Adrenal gland (tissue), 9 donors: ENCODE measurements at regions not wholly inside any gene's neighbourhood (a gene's known extent, or its start where the extent isn't known, plus 50 kb on each side); places are given as distances from the start of the nearest gene placed in this dataset.
"Not testable (repeated sequence)": the region's sequence is repeated elsewhere in the genome, so short reads cannot be mapped to it uniquely, and the experiment has no call there.

Experiments
- DNase-seq, 7 donors: peaks; one replicate each; pipeline ENCODE4 v3.0.0-alpha.2; 2019 to 2020
- H3K27ac ChIP-seq, 5 donors: fragments of 200-600 bp; sonication (generic) in 4 of 5; 1 replicate in 3 of 5; 2 replicates in 2 of 5; pipeline versions ENCODE4 v1.5.1 to v1.8.0; 2016 to 2020; ENCODE audit warnings: mild to moderate bottlenecking in 1 of 5
- H3K27me3 ChIP-seq: fragments of 200-600 bp; 2 replicates; pipeline ENCODE4 v1.8.0; 2021
- H3K36me3 ChIP-seq, 2 donors: fragments of 200-600 bp; replicated peaks in 1 of 2; 1 replicate in 1 of 2; 2 replicates in 1 of 2; pipeline versions ENCODE4 v1.5.1 to v1.8.0; 2018 to 2022
- H3K4me1 ChIP-seq, 2 donors: fragments of 200-600 bp; replicated peaks in 1 of 2; 1 replicate in 1 of 2; 2 replicates in 1 of 2; pipeline versions ENCODE4 v1.5.1 to v1.8.0; 2018 to 2021
- H3K4me3 ChIP-seq, 4 donors: fragments of 200-600 bp; sonication (generic) in 3 of 4; one replicate each; pipeline ENCODE4 v1.5.1; 2016 to 2018
- H3K9me3 ChIP-seq, 3 donors: fragments of 200-600 bp; sonication (generic) in 1 of 3; replicated peaks in 1 of 3; 1 replicate in 2 of 3; 2 replicates in 1 of 3; pipeline versions ENCODE4 v1.5.1 to v1.8.0; 2016 to 2021
- WGBS, 4 donors: extraction: QIAGEN DNeasy Blood & Tissue Kit in 2 of 4; methylation state at CpG; one replicate each; pipeline versions ENCODE4 v1.1.5 to v1.1.7; 2013 to 2017; 5-methylcytosine and 5-hydroxymethylcytosine counted together
- intact Hi-C, 2 donors: fragments of 100-400 bp; cut with DNase I; formaldehyde crosslinking; loops; one replicate each; pipeline versions ENCODE4 v1.14.1 to v1.15.0; 2022 to 2023
- small RNA-seq, 2 donors: library from RNA; depleted of rRNA; stranded (forward); fragments of <200 nt; gene quantifications; one replicate each; pipeline ENCODE3, GENCODE V24; 2016
- donor health status: healthy with polysubstance abuse.
- donor health status: Bipolar disorder and iron deficiency.
- donor health status: DM: yes; HTN: yes; CAD: no.
- donor health status: DM: no; HTN: no; CAD: no.
- donor health status: DM: no; HTN: no; CAD: no.

DNA sequence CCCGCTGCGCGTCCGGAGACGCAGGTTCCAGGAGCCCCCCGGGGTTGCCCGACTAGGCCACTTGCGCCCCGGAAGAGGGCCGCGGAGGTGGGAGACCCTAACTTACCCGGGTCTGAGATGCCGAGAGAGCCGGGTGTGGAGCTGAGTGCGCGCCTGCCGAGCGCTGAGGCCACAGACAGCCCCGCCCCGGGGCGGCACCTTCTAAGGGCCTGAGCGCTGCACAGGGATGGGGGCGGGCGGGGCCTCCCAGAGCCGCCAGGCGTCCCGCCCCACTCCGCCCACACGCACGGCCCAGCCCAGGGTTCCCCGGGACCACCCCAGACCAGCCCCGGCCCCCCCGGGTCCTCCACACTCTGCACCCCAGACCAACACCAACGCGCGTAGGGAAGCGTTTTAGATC, 2692.0 kb upstream of the TPTE start:
- H3K4me1 ChIP-seq = not testable (repeated sequence)

GRCh38 chr21:7837315-7837714, 2684.1 kb upstream of the TPTE start:
- DNase-seq, H3K27ac ChIP-seq, H3K27me3 ChIP-seq, H3K9me3 ChIP-seq, H3K4me3 ChIP-seq, intact Hi-C loops, H3K36me3 ChIP-seq, H3K4me1 ChIP-seq: not testable (repeated sequence)
- no CpG with 5 or more reads among the region's 3 CpGs for WGBS, 4 donors

More for the DNA sequence above, 2692.0 kb upstream of the TPTE start:
- no CpG with 5 or more reads among the region's 37 CpGs for WGBS, 4 donors
- H3K36me3 ChIP-seq, intact Hi-C loops, H3K27me3 ChIP-seq, DNase-seq, H3K4me3 ChIP-seq, H3K9me3 ChIP-seq, H3K27ac ChIP-seq: not testable (repeated sequence)

DNA sequence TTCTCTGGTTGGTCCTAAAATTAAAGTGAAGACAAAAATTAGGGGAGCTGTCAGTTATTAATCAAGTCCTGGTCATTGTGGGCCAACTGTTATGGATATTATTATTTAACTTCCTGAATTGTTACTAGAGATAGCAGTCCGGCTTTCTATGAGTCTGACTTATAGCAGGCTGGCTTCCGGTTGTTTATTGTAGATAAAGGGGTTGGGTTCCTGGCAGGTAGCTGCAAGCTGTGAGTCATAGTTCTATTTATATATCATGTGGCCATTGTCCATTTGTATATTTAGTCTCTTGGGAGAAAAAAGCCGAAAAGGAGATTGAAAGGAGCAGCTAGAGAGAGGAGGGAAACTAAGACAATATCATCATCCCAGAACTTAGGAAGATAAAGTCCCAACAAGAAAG, 2668.0 kb upstream of the TPTE start:
- WGBS, 4 donors = no CpG with 5 or more reads among the region's 3 CpGs

DNA sequence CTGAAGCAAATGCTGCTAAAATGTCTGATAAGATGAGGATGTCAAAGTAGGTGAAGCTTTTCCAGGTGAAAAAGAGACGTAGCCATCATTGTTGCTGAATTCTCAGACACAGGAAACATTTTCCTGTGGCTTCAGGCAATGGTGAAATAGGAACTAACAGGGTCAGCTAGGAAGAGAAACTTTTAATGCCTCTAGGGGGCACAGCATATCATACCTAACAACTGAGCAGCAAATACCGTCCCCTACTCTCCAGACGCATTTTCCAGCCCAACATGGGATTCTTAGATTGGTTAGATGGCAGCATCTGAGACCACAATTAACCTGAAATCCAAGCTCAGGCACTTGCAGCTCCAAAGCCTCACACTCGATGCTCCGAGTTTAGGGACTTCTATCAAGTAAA, 2667.5 kb upstream of the TPTE start:
- intact Hi-C loops = not testable (repeated sequence)

More for the DNA sequence above, 2668.0 kb upstream of the TPTE start:
- DNase-seq, H3K4me3 ChIP-seq, H3K36me3 ChIP-seq, H3K9me3 ChIP-seq, H3K4me1 ChIP-seq, intact Hi-C loops, H3K27me3 ChIP-seq, H3K27ac ChIP-seq: not testable (repeated sequence)

More for the DNA sequence above, 2667.5 kb upstream of the TPTE start:
- not testable (repeated sequence) for H3K27me3 ChIP-seq, H3K4me3 ChIP-seq, H3K27ac ChIP-seq, H3K36me3 ChIP-seq, H3K9me3 ChIP-seq, DNase-seq, H3K4me1 ChIP-seq
- no CpG with 5 or more reads among the region's 5 CpGs for WGBS, 4 donors

Small RNAs in the stretch of these regions (small RNA-seq; reads per million reads assigned to genes)
- 0 reads per million in 2 donors for gene RF00614
